HEK293 (cell line): ENCODE measurements at regions not wholly inside any gene's neighbourhood (a gene's known extent, or its start where the extent isn't known, plus 50 kb on each side); places are given as distances from the start of the nearest gene placed in this dataset.

Experiments
- CTCF ChIP-seq: fragments of 450-650 bp; formaldehyde crosslinking; IDR thresholded peaks from 2 replicates; pipeline ENCODE4 v1.5.1; 2016; ENCODE audit warnings: missing biosample characterization, missing genetic modification characterization
- PBX3 ChIP-seq: sonication (generic); formaldehyde crosslinking; IDR thresholded peaks from 2 replicates; pipeline ENCODE4 v1.8.1; 2022; ENCODE audit warnings: mild to moderate bottlenecking, moderate library complexity, missing genetic modification reagents
- ZBTB20 ChIP-seq: fragments of 450-650 bp; formaldehyde crosslinking; IDR thresholded peaks from 2 replicates; pipeline ENCODE4 v1.5.1; 2016; ENCODE audit warnings: missing biosample characterization, missing genetic modification characterization
- ZNF138 ChIP-seq: fragments of 450-650 bp; formaldehyde crosslinking; IDR thresholded peaks from 2 replicates; pipeline ENCODE4 v1.5.1; 2016; ENCODE audit warnings: missing biosample characterization, missing genetic modification characterization, borderline replicate concordance
- ZNF157 ChIP-seq: fragments of 450-650 bp; formaldehyde crosslinking; IDR thresholded peaks from 2 replicates; pipeline ENCODE4 v1.5.1; 2016; ENCODE audit warnings: missing biosample characterization, missing genetic modification characterization
- ZNF239 ChIP-seq: fragments of 450-650 bp; formaldehyde crosslinking; IDR thresholded peaks from 2 replicates; pipeline ENCODE4 v1.5.1; 2016; ENCODE audit warnings: missing biosample characterization, missing genetic modification characterization
- ZNF274 ChIP-seq, 2 experiments: fragments of 200-500 bp in 1 of 2; fragments of 450-650 bp in 1 of 2; sonication (Bioruptor generic) in 1 of 2; formaldehyde crosslinking in 1 of 2; IDR thresholded peaks; 2 replicates each; pipeline versions ENCODE4 v1.5.1 to v1.6.1; 2014 to 2016; ENCODE audit warnings: borderline replicate concordance in 1 of 2, inconsistent platforms in 1 of 2, low read length in 1 of 2, missing biosample characterization in 1 of 2, missing genetic modification characterization in 1 of 2
- ZNF366 ChIP-seq: fragments of 450-650 bp; formaldehyde crosslinking; conservative IDR thresholded peaks from 2 replicates; pipeline ENCODE4 v1.5.1; 2016; ENCODE audit warnings: missing biosample characterization, missing genetic modification characterization
- ZNF423 ChIP-seq: fragments of 450-650 bp; formaldehyde crosslinking; IDR thresholded peaks from 2 replicates; pipeline ENCODE4 v1.5.1; 2016; ENCODE audit warnings: missing biosample characterization, missing genetic modification characterization
- ZNF521 ChIP-seq: fragments of 450-650 bp; formaldehyde crosslinking; IDR thresholded peaks from 2 replicates; pipeline ENCODE4 v1.5.1; 2017; ENCODE audit warnings: missing biosample characterization, mild to moderate bottlenecking, missing genetic modification characterization
- ZNF549 ChIP-seq: fragments of 450-650 bp; IDR thresholded peaks from 2 replicates; pipeline ENCODE4 v1.5.1; 2018; ENCODE audit warnings: missing biosample characterization, missing genetic modification characterization, mild to moderate bottlenecking, inconsistent platforms, moderate library complexity

DNA sequence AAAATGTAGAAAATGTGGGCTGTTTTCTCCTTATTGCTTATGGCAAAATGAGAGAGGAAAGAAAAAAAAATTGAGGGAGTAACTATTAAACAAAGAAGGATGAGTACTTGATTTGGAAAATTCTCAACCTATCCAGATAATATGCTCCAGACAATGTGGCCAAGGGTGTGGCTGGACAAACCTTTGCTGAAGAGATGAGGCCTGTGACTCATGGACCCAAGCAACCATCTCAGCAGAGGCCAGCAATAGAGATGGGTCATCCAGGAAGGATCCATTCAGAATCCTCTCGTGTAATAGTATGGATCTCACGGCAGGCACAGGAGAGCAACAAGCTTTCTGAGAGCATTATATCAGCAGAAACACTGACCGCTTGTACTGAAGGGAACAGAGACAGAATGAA lies 120.3 kb upstream of the CELF2 start:
- TF ChIP-seq CTCF (tag by site-specific recombination): no peak
- TF ChIP-seq PBX3: no peak
- no peak for TF ChIP-seq ZNF138 (tag by site-specific recombination)
- TF ChIP-seq ZNF274 (IDR thresholded peaks at IDR 0.05; ENCODE audit: low read length): no peak
- TF ChIP-seq ZNF274 (tag by site-specific recombination; IDR thresholded peaks at IDR 0.05; ENCODE audit: borderline replicate concordance): no peak
- no peak for TF ChIP-seq ZNF239
- no peak for TF ChIP-seq ZNF549 (tag by site-specific recombination)
- no peak for TF ChIP-seq ZNF366
- no peak for TF ChIP-seq ZNF521 (tag by site-specific recombination)
- TF ChIP-seq ZNF423 (tag by site-specific recombination): no peak
- TF ChIP-seq ZBTB20: no peak
- no peak for TF ChIP-seq ZNF157 (tag by site-specific recombination)
